Subcutaneous abdominal adipose tissue (tissue), 5 donors: ENCODE measurements at regions not wholly inside any gene's neighbourhood (a gene's known extent, or its start where the extent isn't known, plus 50 kb on each side); places are given as distances from the start of the nearest gene placed in this dataset.
"Not testable (repeated sequence)": the region's sequence is repeated elsewhere in the genome, so short reads cannot be mapped to it uniquely, and the experiment has no call there.

Experiments
- H3K27ac ChIP-seq: one replicate; pipeline ENCODE4 v1.7.0; 2013; ENCODE audit warnings: low read depth, mild to moderate bottlenecking, inconsistent platforms, low read length, moderate library complexity
- H3K27me3 ChIP-seq, 5 donors: one replicate each; pipeline ENCODE4 v1.7.0; 2013; ENCODE audit warnings: low read length in 5 of 5, inconsistent platforms in 1 of 5; ENCODE audit not compliant: control insufficient read depth in 5 of 5, insufficient read depth in 4 of 5
- H3K36me3 ChIP-seq, 5 donors: one replicate each; pipeline ENCODE4 v1.7.0; 2013; ENCODE audit warnings: low read length in 5 of 5; ENCODE audit not compliant: control insufficient read depth in 5 of 5, insufficient read depth in 5 of 5
- H3K4me1 ChIP-seq, 5 donors: one replicate each; pipeline ENCODE4 v1.7.0; 2013; ENCODE audit warnings: low read length in 5 of 5, mild to moderate bottlenecking in 3 of 5, moderate library complexity in 1 of 5; ENCODE audit not compliant: control insufficient read depth in 5 of 5, insufficient read depth in 5 of 5
- H3K4me3 ChIP-seq, 5 donors: one replicate each; pipeline ENCODE4 v1.7.0; 2013; ENCODE audit warnings: low read length in 5 of 5, low read depth in 1 of 5
- H3K9ac ChIP-seq, 5 donors: one replicate each; pipeline ENCODE4 v1.7.0; 2013; ENCODE audit warnings: low read length in 5 of 5, mild to moderate bottlenecking in 4 of 5, moderate library complexity in 3 of 5
- H3K9me3 ChIP-seq, 5 donors: one replicate each; pipeline ENCODE4 v1.7.0; 2013; ENCODE audit warnings: low read length in 5 of 5; ENCODE audit not compliant: control insufficient read depth in 5 of 5
- donor health status: healthy.
- donor health status: healthy.
- donor health status: healthy.
- donor health status: healthy.
- donor health status: healthy.

DNA sequence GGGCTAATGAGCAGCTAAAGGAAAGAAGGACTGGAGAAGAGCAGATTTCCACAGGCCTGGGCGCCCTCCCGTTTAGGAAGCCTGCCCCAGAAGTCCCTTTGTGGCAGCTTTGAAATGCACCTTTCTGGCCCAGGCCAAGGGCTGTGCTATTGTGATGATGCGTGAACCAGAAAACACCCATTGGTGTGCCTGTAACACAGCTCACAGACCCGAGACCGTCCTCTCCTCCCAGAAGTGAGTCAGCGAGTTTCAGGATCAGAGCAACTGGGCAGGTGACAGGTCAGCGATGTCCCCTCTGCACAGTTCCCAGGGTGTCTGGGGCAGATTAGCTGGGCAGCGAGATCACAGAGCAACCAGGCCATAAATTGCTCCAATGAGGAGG lies 71.9 kb upstream of the SULF2 start:
- Histone ChIP-seq H3K27me3 (peaks cover 0 to 21% (median 4%) of the 10 kb centered on the region in 5 donors), H3K27ac (no peak overlapping the region), H3K4me3 (no peak overlapping the region), H3K36me3 (no peaks in the 10 kb centered on the region), H3K9ac (no peak overlapping the region), H3K9me3 (peaks cover 0 to 4% (median 0%) of the 10 kb centered on the region in 5 donors), H3K4me1 (peaks cover 2 to 18% (median 8%) of the 10 kb centered on the region in 5 donors)

DNA sequence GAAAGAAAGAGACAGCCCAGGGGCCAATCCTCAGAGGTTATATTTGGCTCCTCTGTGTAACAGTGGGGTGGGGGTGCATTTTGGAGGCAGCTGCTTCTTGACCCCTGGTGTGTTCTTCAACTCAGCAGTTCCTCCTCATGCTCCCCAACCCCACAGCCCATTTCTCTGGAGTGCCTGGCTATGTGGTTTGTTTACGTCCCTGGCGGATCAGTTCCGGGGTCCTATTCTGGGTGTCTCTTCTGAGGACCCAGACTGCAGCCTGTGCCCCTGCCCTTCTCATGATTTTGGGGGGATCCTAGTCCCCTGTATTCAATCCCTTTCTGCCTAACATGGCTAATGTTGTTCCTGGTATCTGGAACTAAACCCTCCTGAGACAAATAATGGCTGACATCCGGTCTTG lies 70.5 kb upstream of the SULF2 start:
- Histone ChIP-seq H3K9ac (no peak overlapping the region), H3K4me3 (no peak overlapping the region), H3K36me3 (no peaks in the 10 kb centered on the region), H3K9me3 (peaks cover 0 to 4% (median 0%) of the 10 kb centered on the region in 5 donors), H3K27ac (no peak overlapping the region), H3K27me3 (peaks cover 0 to 21% (median 4%) of the 10 kb centered on the region in 5 donors), H3K4me1 (peaks cover 2 to 18% (median 8%) of the 10 kb centered on the region in 5 donors)

DNA sequence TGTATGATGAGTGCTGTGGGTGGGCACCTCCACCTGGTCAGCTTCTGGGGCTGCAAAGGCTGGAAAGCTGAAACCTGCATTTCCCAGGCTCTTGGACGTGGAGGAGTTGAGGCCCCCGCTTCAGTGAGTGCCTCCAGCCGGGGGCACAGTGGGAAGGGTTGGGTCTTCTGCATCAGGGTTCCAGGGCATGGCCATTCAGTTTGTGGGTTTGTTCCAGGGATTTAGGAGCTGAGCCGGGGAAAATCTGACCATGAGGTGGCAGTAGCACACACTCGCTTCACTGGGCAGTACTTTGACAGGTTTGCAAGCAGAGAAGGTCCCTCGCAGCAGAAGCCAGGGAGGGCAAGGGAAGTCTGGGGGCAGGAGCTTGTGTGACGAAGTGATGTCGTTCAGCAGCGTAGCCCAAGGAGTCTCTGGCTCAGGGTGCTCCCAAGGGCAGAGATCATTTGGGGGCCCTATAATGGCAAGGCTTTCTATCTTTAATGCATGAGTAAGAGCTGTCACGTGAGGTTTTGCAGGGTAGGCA lies 69.5 kb upstream of the SULF2 start:
- no peaks in the 10 kb centered on the region for H3K36me3 ChIP-seq
- peaks cover 2 to 18% (median 8%) of the 10 kb centered on the region in 5 donors for H3K4me1 ChIP-seq
- H3K9ac ChIP-seq, result no peak overlapping the region
- H3K27ac ChIP-seq, result no peak overlapping the region
- peaks cover 0 to 16% (median 4%) of the 10 kb centered on the region in 5 donors for H3K27me3 ChIP-seq
- H3K4me3 ChIP-seq, result no peak overlapping the region
- H3K9me3 ChIP-seq, result peaks cover 0 to 4% (median 0%) of the 10 kb centered on the region in 5 donors

DNA sequence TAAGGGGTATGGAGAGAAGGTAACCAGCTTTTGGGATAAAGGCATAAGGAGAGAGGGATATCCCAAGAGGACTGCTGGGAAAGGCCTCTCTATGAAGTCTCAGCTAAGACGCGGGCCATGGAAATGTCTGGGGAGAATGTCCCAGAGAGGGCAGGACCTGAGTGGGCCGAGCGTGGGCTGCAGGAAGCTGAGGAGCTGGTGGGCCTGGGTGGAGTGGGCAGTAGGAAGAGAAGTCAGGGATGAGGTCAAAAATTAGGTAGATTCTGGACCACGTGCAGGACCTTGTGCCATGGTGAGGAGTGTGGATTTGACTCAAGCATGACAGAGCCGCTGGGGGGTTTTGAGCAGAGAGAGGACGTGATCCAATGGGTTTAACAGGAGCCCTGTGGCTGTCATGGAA lies 66.5 kb upstream of the SULF2 start:
- Histone ChIP-seq H3K9me3 (peaks cover 0 to 4% (median 0%) of the 10 kb centered on the region in 5 donors), H3K4me3 (no peak overlapping the region), H3K27ac (no peak overlapping the region), H3K36me3 (no peaks in the 10 kb centered on the region), H3K27me3 (peaks cover 0 to 10% (median 2%) of the 10 kb centered on the region in 5 donors), H3K4me1 (peaks cover 0 to 8% (median 3%) of the 10 kb centered on the region in 5 donors), H3K9ac (no peak overlapping the region)

DNA sequence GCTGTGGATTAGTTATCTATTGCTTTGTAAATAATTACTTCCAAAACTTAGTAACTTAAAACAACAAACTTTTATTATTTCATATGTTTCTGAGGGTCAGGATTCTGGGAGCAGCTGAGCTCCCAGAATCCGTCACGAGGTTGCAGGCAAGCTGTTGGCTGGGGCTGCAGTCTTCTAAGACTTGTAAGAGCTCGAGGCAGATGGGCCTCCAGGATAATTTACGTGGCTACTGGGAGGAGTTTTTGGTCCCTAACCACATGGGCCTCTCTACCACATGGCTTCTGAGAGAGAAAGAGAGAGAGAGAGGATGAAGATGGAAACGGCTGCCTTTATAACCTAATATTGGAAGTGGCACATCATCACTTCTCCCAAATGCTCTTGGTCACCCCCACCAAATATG lies 64.9 kb upstream of the SULF2 start:
- Histone ChIP-seq H3K9ac (no peak overlapping the region), H3K27ac (no peak overlapping the region), H3K4me3 (no peak overlapping the region), H3K9me3 (peaks cover 0 to 4% (median 0%) of the 10 kb centered on the region in 5 donors), H3K4me1 (peaks cover 0 to 8% (median 3%) of the 10 kb centered on the region in 5 donors), H3K36me3 (no peaks in the 10 kb centered on the region), H3K27me3 (peaks cover 0 to 10% (median 3%) of the 10 kb centered on the region in 5 donors)

DNA sequence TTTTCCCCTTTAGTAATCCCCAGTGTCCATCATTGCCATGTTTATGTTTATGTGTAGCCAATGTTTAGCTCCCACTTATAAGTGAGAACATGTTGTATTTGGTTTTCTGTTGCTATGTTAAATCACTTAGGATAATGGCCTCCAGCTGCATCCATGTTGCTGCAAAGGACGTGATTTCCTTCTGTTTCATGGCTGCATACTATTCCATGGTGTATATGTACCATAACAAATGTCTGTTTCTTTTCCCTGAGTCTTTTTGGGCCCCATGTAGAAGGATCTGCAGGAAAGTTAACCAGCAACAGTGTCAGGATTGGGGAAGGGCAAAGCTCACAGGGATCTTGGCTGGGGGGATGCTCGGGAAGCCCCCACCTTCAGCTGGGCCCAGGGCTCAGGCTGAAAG lies 64.3 kb upstream of the SULF2 start:
- no peak overlapping the region for H3K4me3 ChIP-seq
- H3K9ac ChIP-seq, result no peak overlapping the region
- no peaks in the 10 kb centered on the region for H3K9me3 ChIP-seq
- H3K27ac ChIP-seq, result no peak overlapping the region
- no peaks in the 10 kb centered on the region for H3K36me3 ChIP-seq
- H3K4me1 ChIP-seq, result peaks cover 0 to 8% (median 3%) of the 10 kb centered on the region in 5 donors
- H3K27me3 ChIP-seq, result peaks cover 0 to 7% (median 3%) of the 10 kb centered on the region in 5 donors

DNA sequence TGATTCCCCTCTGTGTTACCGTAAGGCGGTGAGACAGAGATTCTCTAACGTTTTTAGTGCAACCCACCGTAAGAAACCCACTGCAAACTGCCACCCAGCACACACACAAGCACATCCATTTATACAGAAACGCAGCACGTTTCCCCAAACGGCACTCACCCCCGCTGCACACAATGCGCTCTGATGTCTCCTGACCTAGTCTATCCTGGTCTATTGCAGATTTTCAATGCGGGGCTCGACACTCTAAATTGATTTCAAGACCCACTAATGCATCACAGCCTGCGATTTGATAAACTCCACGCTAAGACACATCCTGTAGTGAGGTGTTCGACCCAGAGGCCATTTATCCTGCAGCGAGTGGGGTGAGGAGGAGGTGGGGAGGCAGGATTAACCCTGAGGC lies 63.7 kb upstream of the SULF2 start:
- H3K27ac ChIP-seq, result no peak overlapping the region
- H3K9ac ChIP-seq, result no peak overlapping the region
- no peaks in the 10 kb centered on the region for H3K9me3 ChIP-seq
- no peaks in the 10 kb centered on the region for H3K36me3 ChIP-seq
- H3K4me3 ChIP-seq, result no peak overlapping the region
- H3K27me3 ChIP-seq, result peaks cover 0 to 5% (median 3%) of the 10 kb centered on the region in 5 donors
- H3K4me1 ChIP-seq, result peaks cover 0 to 8% (median 3%) of the 10 kb centered on the region in 5 donors

DNA sequence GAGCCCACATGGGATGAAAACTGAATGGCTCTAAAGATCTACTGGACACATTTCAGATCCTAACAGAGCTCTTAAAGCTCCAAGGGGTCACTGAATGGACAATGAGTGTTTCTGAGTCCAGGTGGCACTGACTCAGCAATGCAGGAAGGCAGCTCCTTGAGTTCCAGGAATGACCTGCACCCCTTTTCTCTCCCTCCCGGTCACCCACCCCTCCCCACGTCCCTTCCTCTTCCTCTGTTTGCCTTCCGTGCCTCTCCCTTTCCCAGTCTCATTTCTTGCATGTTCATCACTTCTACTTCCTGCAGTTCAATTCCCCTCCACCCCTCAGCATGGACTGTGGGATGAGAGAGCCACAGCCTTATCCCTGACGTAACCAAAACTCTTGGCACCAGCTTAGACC lies 63.3 kb upstream of the SULF2 start:
- H3K9ac ChIP-seq, H3K36me3 ChIP-seq, H3K9me3 ChIP-seq, H3K27ac ChIP-seq, H3K27me3 ChIP-seq, H3K4me3 ChIP-seq, H3K4me1 ChIP-seq: not testable (repeated sequence)

DNA sequence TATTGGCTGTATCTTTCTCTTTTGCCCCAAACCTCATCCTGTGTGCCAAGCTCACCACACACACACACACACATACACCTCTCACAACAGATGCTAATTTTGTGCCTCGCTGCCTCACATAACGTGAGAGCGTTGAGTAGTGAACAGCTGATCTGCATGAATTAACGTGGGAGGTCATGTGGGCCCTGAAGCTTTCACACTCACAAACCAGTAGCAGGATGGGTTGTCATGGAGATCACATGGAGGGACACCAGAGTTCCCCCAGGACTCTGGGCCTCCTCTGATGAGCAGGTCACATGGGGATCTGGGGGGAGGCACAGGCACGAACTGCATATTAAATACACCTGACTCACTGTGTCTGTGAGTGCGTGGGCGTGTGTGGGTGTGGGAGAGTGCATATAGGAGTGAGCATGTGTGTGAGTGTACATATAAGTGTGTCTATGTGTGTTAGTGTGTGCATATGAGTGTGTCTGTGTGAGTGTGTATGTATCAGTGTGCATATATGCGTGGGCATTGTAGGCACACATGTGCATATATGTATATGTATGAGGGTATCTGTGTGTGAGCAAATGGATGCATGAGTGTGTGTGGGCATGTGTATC lies 62.7 kb upstream of the SULF2 start:
- no peaks in the 10 kb centered on the region for H3K36me3 ChIP-seq
- H3K27ac ChIP-seq, result no peak overlapping the region
- peaks cover 0 to 8% (median 3%) of the 10 kb centered on the region in 5 donors for H3K4me1 ChIP-seq
- H3K9me3 ChIP-seq, result no peaks in the 10 kb centered on the region
- peaks cover 0 to 5% (median 3%) of the 10 kb centered on the region in 5 donors for H3K27me3 ChIP-seq
- no peak overlapping the region for H3K9ac ChIP-seq
- no peak overlapping the region for H3K4me3 ChIP-seq

DNA sequence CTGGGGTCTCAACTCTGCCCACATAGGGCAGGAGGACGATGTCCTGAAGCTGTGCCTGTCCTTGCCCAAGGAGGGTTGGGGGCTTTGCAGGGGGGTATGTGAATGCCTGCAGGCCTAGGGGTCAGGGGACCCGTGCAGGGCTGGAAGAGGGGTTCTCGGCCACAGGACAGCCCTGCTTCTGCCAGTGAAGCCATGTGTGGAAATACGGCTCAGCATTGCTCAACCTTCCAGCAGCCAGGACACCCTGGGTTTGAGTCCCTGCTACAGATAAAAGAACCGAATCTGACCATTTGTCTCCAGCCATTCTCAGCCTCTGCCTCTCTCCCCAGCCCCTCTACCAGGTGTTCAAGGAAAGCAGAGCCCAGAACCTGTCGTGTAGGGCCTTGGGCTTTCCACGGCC lies 61.9 kb upstream of the SULF2 start:
- not testable (repeated sequence) for H3K9me3 ChIP-seq, H3K36me3 ChIP-seq, H3K27me3 ChIP-seq, H3K4me3 ChIP-seq, H3K27ac ChIP-seq, H3K4me1 ChIP-seq, H3K9ac ChIP-seq
